K562 (cell line): ENCODE measurements at regions not wholly inside any gene's neighbourhood (a gene's known extent, or its start where the extent isn't known, plus 50 kb on each side); places are given as distances from the start of the nearest gene placed in this dataset.

Source experiments
- ATAC-seq: fragments of 200-7000 bp; cut with Tn5 transposase; 3 replicates; pipeline ENCODE4 v1.9.1; 2020; ENCODE audit warnings: moderate library complexity
- BruUV-seq: library from RNA; stranded (reverse); fragments of 400-500 nt; replicated peaks from 2 replicates; lab custom pipeline; 2021; lab: Mats Ljungman, UMichigan
- CTCF ChIA-PET: fragments of 300-600 bp; formaldehyde crosslinking; extraction: SDS; loops from one replicate; lab custom pipeline; 2021; ENCODE audit warnings: low intra/inter-chr PET ratio; lab: Yijun Ruan, JAX
- POLR2A ChIA-PET: fragments of 300-600, 350-650 bp; sonication (Branson Sonifier 250); formaldehyde crosslinking; extraction: SDS; loops from one replicate; lab custom pipeline; 2021; ENCODE audit warnings: antibody characterized with exemption, inconsistent platforms; lab: Yijun Ruan, JAX
- DNase-seq, 4 experiments: peaks; one replicate each; pipeline versions ENCODE4 v3.0.0 to v3.0.0-alpha.2; 2011 to 2018; ENCODE audit warnings: low spot score in 3 of 4, mixed read lengths in 3 of 4; ENCODE audit errors: extremely low read depth in 1 of 4
- FAIRE-seq: peaks from 2 replicates; lab custom pipeline; 2011; peaks lifted over from hg19 to GRCh38; lab: Jason Lieb, UNC
- H2AFZ ChIP-seq: 2 replicates; pipeline ENCODE4 v1.6.0; 2011; ENCODE audit warnings: low read depth, low read length, control low read depth, inconsistent platforms
- H3K27ac ChIP-seq: fragments of 200-600 bp; 3 replicates; pipeline ENCODE4 v1.8.0; 2011; ENCODE audit warnings: low read depth, mild to moderate bottlenecking, control low read depth, inconsistent platforms, low read length, moderate library complexity, mixed read lengths; ENCODE audit errors: extremely low read depth
- H3K27me3 ChIP-seq, 2 experiments: fragments of 300-600 bp in 1 of 2; 2 replicates in 1 of 2; 3 replicates in 1 of 2; pipeline versions ENCODE4 v1.6.0 to v1.8.0; 2011; ENCODE audit warnings: inconsistent platforms in 2 of 2, low read length in 2 of 2, mild to moderate bottlenecking in 1 of 2, mixed read lengths in 1 of 2, moderate library complexity in 1 of 2; ENCODE audit not compliant: control insufficient read depth in 2 of 2, insufficient read depth in 2 of 2
- H3K36me3 ChIP-seq: fragments of 300-600 bp; 3 replicates; pipeline ENCODE4 v1.8.0; 2011; ENCODE audit warnings: mild to moderate bottlenecking, low read length, inconsistent platforms; ENCODE audit not compliant: control insufficient read depth, insufficient read depth
- H3K4me1 ChIP-seq, 2 experiments: fragments of 200-600 bp in 1 of 2; replicated peaks in 1 of 2; 2 replicates in 1 of 2; 3 replicates in 1 of 2; pipeline versions ENCODE4 v1.5.1 to v1.8.0; 2011; ENCODE audit warnings: inconsistent platforms in 2 of 2, low read length in 2 of 2, mild to moderate bottlenecking in 1 of 2, mixed read lengths in 1 of 2, moderate library complexity in 1 of 2; ENCODE audit not compliant: control insufficient read depth in 2 of 2, insufficient read depth in 2 of 2
- H3K4me2 ChIP-seq: 2 replicates; pipeline ENCODE4 v1.6.1; 2011; ENCODE audit warnings: low read length, control low read depth, inconsistent platforms, mixed read lengths; ENCODE audit not compliant: insufficient read depth
- H3K4me3 ChIP-seq: fragments of 200-600 bp; sonication (generic), shearing (Covaris generic); 2 replicates; pipeline ENCODE4 v1.5.1; 2016; ENCODE audit warnings: control low read depth, inconsistent platforms
- H3K79me2 ChIP-seq: fragments of 200-600 bp; 3 replicates; pipeline ENCODE4 v1.8.0; 2011; ENCODE audit warnings: low read length, inconsistent platforms; ENCODE audit not compliant: control insufficient read depth, insufficient read depth
- H3K9ac ChIP-seq, 2 experiments: 2 replicates each; pipeline versions ENCODE4 v1.6.0 to v1.6.1; 2011; ENCODE audit warnings: low read depth in 2 of 2, low read length in 2 of 2, control low read depth in 1 of 2, inconsistent platforms in 1 of 2, mild to moderate bottlenecking in 1 of 2, mixed read lengths in 1 of 2; ENCODE audit not compliant: insufficient read depth in 1 of 2
- H3K9me1 ChIP-seq: one replicate; pipeline ENCODE4 v1.6.0; 2011; ENCODE audit warnings: inconsistent platforms, mild to moderate bottlenecking, low read length, moderate library complexity; ENCODE audit not compliant: control insufficient read depth, insufficient read depth
- H3K9me3 ChIP-seq: replicated peaks from 2 replicates; pipeline ENCODE4 v1.5.1; 2011; ENCODE audit warnings: low read depth, low read length, inconsistent platforms; ENCODE audit not compliant: control insufficient read depth, insufficient read depth
- H4K20me1 ChIP-seq: replicated peaks from 2 replicates; pipeline ENCODE4 v1.6.1; 2011; ENCODE audit warnings: low read length, inconsistent platforms, mixed read lengths; ENCODE audit not compliant: control insufficient read depth, insufficient read depth
- BRF1 ChIP-seq: IDR thresholded peaks from 3 replicates; pipeline ENCODE4 v1.6.1; 2011; ENCODE audit warnings: borderline replicate concordance, mild to moderate bottlenecking; ENCODE audit not compliant: insufficient read length; ENCODE audit errors: extremely low read depth
- EHMT2 ChIP-seq: fragments of 450-650 bp; IDR thresholded peaks from 2 replicates; pipeline ENCODE4 v1.6.1; 2018; ENCODE audit warnings: antibody characterized with exemption
- EWSR1 ChIP-seq: fragments of 450-650 bp; IDR thresholded peaks from 2 replicates; pipeline ENCODE4 v1.6.1; 2018; ENCODE audit warnings: borderline replicate concordance, mild to moderate bottlenecking, low read depth, moderate library complexity; ENCODE audit not compliant: partially characterized antibody
- MYBL2 ChIP-seq, 2 experiments: fragments of 450-650 bp in 1 of 2; sonication (generic) in 1 of 2; formaldehyde crosslinking in 1 of 2; IDR thresholded peaks; 2 replicates each; pipeline versions ENCODE4 v1.6.1 to v1.8.1; 2017 to 2022; ENCODE audit warnings: borderline replicate concordance in 1 of 2, inconsistent platforms in 1 of 2, low read depth in 1 of 2, mild to moderate bottlenecking in 1 of 2, missing genetic modification reagents in 1 of 2, moderate library complexity in 1 of 2
- SIX5 ChIP-seq, 2 experiments: IDR thresholded peaks; 2 replicates each; pipeline ENCODE4 v1.6.1; 2011; ENCODE audit warnings: low read length in 2 of 2, borderline replicate concordance in 1 of 2, low read depth in 1 of 2, mild to moderate bottlenecking in 1 of 2, moderate library complexity in 1 of 2; ENCODE audit not compliant: insufficient read depth in 1 of 2
- TBL1XR1 ChIP-seq, 2 experiments: IDR thresholded peaks; 2 replicates each; pipeline ENCODE4 v1.6.1; 2012; ENCODE audit warnings: improper control_type of control experiment in 2 of 2, low read length in 2 of 2, mild to moderate bottlenecking in 1 of 2
- TEAD4 ChIP-seq, 2 experiments: sonication (generic) in 1 of 2; formaldehyde crosslinking in 1 of 2; IDR thresholded peaks; 2 replicates each; pipeline versions ENCODE4 v1.6.1 to v1.8.0; 2012 to 2022; ENCODE audit warnings: borderline replicate concordance in 1 of 2, inconsistent platforms in 1 of 2, low read length in 1 of 2, mild to moderate bottlenecking in 1 of 2, missing genetic modification reagents in 1 of 2
- TGIF2 ChIP-seq: sonication (generic); formaldehyde crosslinking; IDR thresholded peaks from 2 replicates; pipeline ENCODE4 v1.8.1; 2022; ENCODE audit warnings: mild to moderate bottlenecking, missing genetic modification reagents, moderate library complexity
- THAP7 ChIP-seq: fragments of 250-450 bp; sonication (Bioruptor Pico); IDR thresholded peaks from 2 replicates; pipeline ENCODE4 v1.5.0; 2021
- ZBTB34 ChIP-seq: fragments of 250-450 bp; sonication (Bioruptor Pico); IDR thresholded peaks from 2 replicates; pipeline ENCODE4 v1.8.0; 2021; ENCODE audit warnings: mild to moderate bottlenecking, moderate library complexity
- ZNF354B ChIP-seq: fragments of 250-450 bp; sonication (Bioruptor Pico); IDR thresholded peaks from 2 replicates; pipeline ENCODE4 v1.4.0; 2020
- WGBS: fragments of 100-300 bp; shearing (Covaris generic); methylation state at CpG from one replicate; pipeline ENCODE4 v1.1.6; 2016; ENCODE audit warnings: low coverage, mixed read lengths; ENCODE audit not compliant: insufficient coverage; ENCODE audit errors: missing lambda C conversion rate; 5-methylcytosine and 5-hydroxymethylcytosine counted together
- in situ Hi-C: fragments of 300-500 bp; cut with MboI; formaldehyde crosslinking; loops from 4 replicates; pipeline ENCODE4 v1.15.0; 2018; ENCODE audit warnings: inconsistent platforms, mixed read lengths
- intact Hi-C: fragments of 100-400 bp; cut with micrococcal nuclease; formaldehyde crosslinking; loops from 2 replicates; pipeline ENCODE4 v1.14.2; 2022

GRCh38 chr20:55540013-55540412, 465.3 kb downstream of the CBLN4 start (continued):
- TF ChIP-seq THAP7 (CRISPR knock-in tag) (no peak), TEAD4 (IDR thresholded peaks at IDR 0.05; ENCODE audit: low read length) (no peak), TEAD4 (CRISPR knock-in tag; IDR thresholded peaks at IDR 0.05; ENCODE audit: borderline replicate concordance) (no peak), ZNF354B (CRISPR knock-in tag) (no peak), EHMT2 (no peak), BRF1 (no peak), SIX5 (IDR thresholded peaks at IDR 0.05; ENCODE audit: borderline replicate concordance in 1 of 2, insufficient read depth in 1 of 2, low read depth in 1 of 2, low read length in 2 of 2) (no peak), TBL1XR1 (IDR thresholded peaks at IDR 0.05; ENCODE audit: low read length in 2 of 2) (no peak)

GRCh38 chr20:55538261-55538908, 466.9 kb downstream of the CBLN4 start:
- Histone ChIP-seq H3K79me2 (no peaks in the 10 kb centered on the region), H3K9me1 (no peaks in the 10 kb centered on the region), H2AFZ (no peak overlapping the region), H3K4me2 (no peak overlapping the region), H3K4me3 (no peak overlapping the region), H3K9ac (no peak overlapping the region), H4K20me1 (no peaks in the 10 kb centered on the region), H3K27me3 (no peaks in the 10 kb centered on the region), H3K27ac (no peak overlapping the region), H3K9me3 (no peaks in the 10 kb centered on the region), H3K36me3 (no peaks in the 10 kb centered on the region), H3K4me1 (no peaks in the 10 kb centered on the region)
- CTCF ChIA-PET = no interaction called here
- TF ChIP-seq ZBTB34 (CRISPR knock-in tag) (no peak), EWSR1 (no peak), TGIF2 (CRISPR knock-in tag) (no peak), MYBL2 (IDR thresholded peaks at IDR 0.05; ENCODE audit: low read depth) (no peak), MYBL2 (CRISPR knock-in tag; IDR thresholded peaks at IDR 0.05; ENCODE audit: borderline replicate concordance) (no peak)
- FAIRE-seq (no peak), ATAC-seq (no peak), DNase-seq (no peak)
- in situ Hi-C loops (no loop called here), intact Hi-C loops (no loop called here)
- 0% methylated on average over 1 of the region's 1 CpG for WGBS
- POLR2A ChIA-PET = no interaction called here
- no TSS peak for BruUV-seq
